ENCODE measurements at regions not wholly inside any gene's neighbourhood (a gene's known extent, or its start where the extent isn't known, plus 50 kb on each side); places are given as distances from the start of the nearest gene placed in this dataset.

- peaks cover 29% of the 10 kb centered on the region for H3K4me1 Mint-ChIP-seq
- no peaks in the 10 kb centered on the region for H3K36me3 Mint-ChIP-seq (ENCODE audit: low read depth)
- peaks cover 4% of the 10 kb centered on the region for H3K9me3 Mint-ChIP-seq
- no peaks in the 10 kb centered on the region for H3K27me3 Mint-ChIP-seq (ENCODE audit: low read depth)
- no peak for TF ChIP-seq CTCF (conservative IDR thresholded peaks at IDR 0.05)
- H3K4me3 Mint-ChIP-seq, result peak overlapping the region; percentile 20
- peak overlapping the region; percentile 72 for H3K27ac Mint-ChIP-seq (ENCODE audit: unreplicated experiment)
- no peak for DNase-seq (ENCODE audit: low read depth, low spot score)
Measured at GRCh38 chr4:170247596-170247995, 157.8 kb upstream of the AADAT start.

- Mint-ChIP-seq H3K27ac (ENCODE audit: unreplicated experiment) (no peak overlapping the region), H3K9me3 (peaks cover 3% of the 10 kb centered on the region), H3K36me3 (ENCODE audit: low read depth) (no peaks in the 10 kb centered on the region), H3K4me3 (no peak overlapping the region), H3K27me3 (ENCODE audit: low read depth) (no peaks in the 10 kb centered on the region), H3K4me1 (peaks cover 28% of the 10 kb centered on the region)
- peak; percentile 23 for TF ChIP-seq CTCF (conservative IDR thresholded peaks at IDR 0.05)
- no peak for DNase-seq (ENCODE audit: low read depth, low spot score)
Measured at GRCh38 chr4:170243662-170244288, 154.0 kb upstream of the AADAT start.

- peaks cover 15% of the 10 kb centered on the region for H3K4me1 Mint-ChIP-seq
- H3K27ac Mint-ChIP-seq (ENCODE audit: unreplicated experiment), result no peak overlapping the region
- TF ChIP-seq CTCF (conservative IDR thresholded peaks at IDR 0.05), result no peak
- no peaks in the 10 kb centered on the region for H3K27me3 Mint-ChIP-seq (ENCODE audit: low read depth)
- no peak overlapping the region for H3K4me3 Mint-ChIP-seq
- H3K36me3 Mint-ChIP-seq (ENCODE audit: low read depth), result no peaks in the 10 kb centered on the region
- DNase-seq (ENCODE audit: low read depth, low spot score), result no peak
- peaks cover 3% of the 10 kb centered on the region for H3K9me3 Mint-ChIP-seq
Measured at GRCh38 chr4:170242471-170242870, 152.7 kb upstream of the AADAT start.

- H3K27me3 Mint-ChIP-seq (ENCODE audit: low read depth), result no peaks in the 10 kb centered on the region
- no peak overlapping the region for H3K27ac Mint-ChIP-seq (ENCODE audit: unreplicated experiment)
- no peak overlapping the region for H3K4me3 Mint-ChIP-seq
- no peak for DNase-seq (ENCODE audit: low read depth, low spot score)
- H3K36me3 Mint-ChIP-seq (ENCODE audit: low read depth), result no peaks in the 10 kb centered on the region
- H3K9me3 Mint-ChIP-seq, result no peaks in the 10 kb centered on the region
- no peaks in the 10 kb centered on the region for H3K4me1 Mint-ChIP-seq
- TF ChIP-seq CTCF (conservative IDR thresholded peaks at IDR 0.05), result no peak
Measured at GRCh38 chr4:170234800-170235199, 145.0 kb upstream of the AADAT start.

GRCh38 chr4:170231377-170231776 is 141.6 kb upstream of the AADAT start:
- Mint-ChIP-seq H3K36me3 (ENCODE audit: low read depth) (no peaks in the 10 kb centered on the region), H3K27ac (ENCODE audit: unreplicated experiment) (no peak overlapping the region), H3K27me3 (ENCODE audit: low read depth) (no peaks in the 10 kb centered on the region), H3K9me3 (peaks cover 2% of the 10 kb centered on the region), H3K4me1 (no peaks in the 10 kb centered on the region), H3K4me3 (no peak overlapping the region)
- TF ChIP-seq CTCF (conservative IDR thresholded peaks at IDR 0.05), result no peak
- DNase-seq (ENCODE audit: low read depth, low spot score), result no peak
